ENCODE measurements at regions not wholly inside any gene's neighbourhood (a gene's known extent, or its start where the extent isn't known, plus 50 kb on each side); places are given as distances from the start of the nearest gene placed in this dataset.

DNA sequence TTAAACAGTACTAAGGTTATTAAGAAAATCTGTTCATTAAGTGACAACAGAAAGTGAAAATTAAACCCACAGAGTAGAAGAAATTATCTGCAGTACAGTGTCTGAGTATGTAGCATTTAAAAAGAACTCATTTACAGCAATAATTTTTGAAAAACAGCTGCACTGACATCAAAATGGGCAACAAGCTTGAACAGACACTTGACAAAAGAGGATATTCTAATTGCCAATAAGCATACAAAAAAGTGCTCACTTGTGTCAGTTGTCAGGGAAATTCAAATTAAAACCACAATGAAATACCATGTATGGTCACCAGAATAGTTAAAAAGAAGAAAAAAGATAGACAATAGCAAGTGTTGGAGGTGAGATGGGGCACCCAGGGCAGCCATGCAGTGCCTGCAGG lies 93.3 kb upstream of the LINC01488 start:
- Histone ChIP-seq H3K36me3 (ENCODE audit: control insufficient read depth, insufficient read depth, low read length) (no peaks in the 10 kb centered on the region), H3K27me3 (ENCODE audit: control insufficient read depth, insufficient read depth, low read length) (peaks cover 6% of the 10 kb centered on the region), H3K4me3 (ENCODE audit: low read depth, low read length) (no peak overlapping the region)
- DNase-seq (ENCODE audit: low read depth) = no peak
- no peak for TF ChIP-seq CTCF (IDR thresholded peaks at IDR 0.05; ENCODE audit: insufficient read depth, low read length, poor library complexity, severe bottlenecking)

DNA sequence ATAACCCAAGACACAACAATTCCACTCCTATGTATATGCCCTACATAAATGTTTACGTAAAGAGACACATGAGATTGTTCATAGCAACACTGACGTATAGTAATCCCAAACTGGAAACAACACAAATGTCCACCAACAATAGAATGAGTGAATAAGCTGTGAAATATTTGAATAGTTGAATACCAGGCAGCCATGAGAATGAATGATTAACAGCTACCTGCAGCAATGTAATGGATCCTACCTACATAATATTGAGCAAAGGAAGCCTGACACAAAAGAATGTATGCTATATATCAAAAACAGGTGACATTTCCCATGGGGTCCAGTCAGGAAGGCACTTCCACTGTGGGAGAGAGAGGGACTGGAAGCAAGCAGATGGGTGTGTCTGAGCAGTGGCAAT lies 92.8 kb upstream of the LINC01488 start:
- no peak for DNase-seq (ENCODE audit: low read depth)
- no peak overlapping the region for H3K4me3 ChIP-seq (ENCODE audit: low read depth, low read length)
- no peak for TF ChIP-seq CTCF (IDR thresholded peaks at IDR 0.05; ENCODE audit: insufficient read depth, low read length, poor library complexity, severe bottlenecking)
- peaks cover 6% of the 10 kb centered on the region for H3K27me3 ChIP-seq (ENCODE audit: control insufficient read depth, insufficient read depth, low read length)
- no peaks in the 10 kb centered on the region for H3K36me3 ChIP-seq (ENCODE audit: control insufficient read depth, insufficient read depth, low read length)

GRCh38 chr11:69390561-69390960 lies 90.9 kb upstream of the LINC01488 start:
- DNase-seq (ENCODE audit: low read depth) = no peak
- Histone ChIP-seq H3K27me3 (ENCODE audit: control insufficient read depth, insufficient read depth, low read length) (peaks cover 6% of the 10 kb centered on the region), H3K4me3 (ENCODE audit: low read depth, low read length) (no peak overlapping the region), H3K36me3 (ENCODE audit: control insufficient read depth, insufficient read depth, low read length) (no peaks in the 10 kb centered on the region)
- no peak for TF ChIP-seq CTCF (IDR thresholded peaks at IDR 0.05; ENCODE audit: insufficient read depth, low read length, poor library complexity, severe bottlenecking)

DNA sequence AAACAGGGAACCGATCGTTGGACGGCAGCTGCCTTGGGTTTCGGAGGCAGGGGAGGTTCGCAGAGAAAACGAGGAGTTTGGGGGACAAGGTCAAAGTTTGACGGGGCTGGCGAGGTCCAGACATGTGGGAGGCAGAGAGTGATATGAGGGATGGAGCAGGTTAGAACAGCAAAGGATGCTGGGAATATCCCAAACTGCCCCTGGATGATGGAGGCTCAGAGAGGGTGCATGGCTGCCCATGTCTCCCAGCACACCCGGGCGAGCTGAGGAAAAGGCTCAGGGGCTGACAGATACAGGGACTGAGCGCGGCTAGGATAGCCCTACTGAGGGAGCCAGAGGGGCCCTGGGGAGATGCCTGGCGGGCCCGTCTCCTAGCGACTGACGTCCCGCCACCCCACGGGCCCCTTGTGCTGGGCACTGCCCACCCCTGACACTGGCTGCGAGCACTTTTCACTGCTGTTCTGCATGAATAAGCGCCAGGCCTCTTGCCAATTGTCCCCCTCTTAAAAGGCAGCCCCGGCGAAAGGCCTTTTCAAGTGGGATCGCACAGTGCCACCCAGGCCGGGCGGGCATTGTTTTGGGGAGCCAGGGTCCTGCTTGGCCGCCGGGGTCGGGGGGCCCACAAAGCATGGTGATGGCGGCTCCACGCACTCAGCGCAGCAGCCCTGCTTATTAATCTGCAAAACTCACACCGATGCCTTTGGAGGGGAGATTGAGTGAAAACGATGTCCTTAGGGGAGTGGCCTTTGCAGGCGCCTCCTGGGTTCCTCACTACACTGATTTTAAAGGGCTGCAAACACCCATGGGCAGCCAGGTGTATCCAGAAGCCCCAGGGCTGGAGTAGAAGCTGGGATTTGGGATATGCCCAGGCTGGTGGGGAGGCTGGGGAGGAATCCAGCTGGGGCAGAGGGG lies 90.0 kb upstream of the LINC01488 start:
- Histone ChIP-seq H3K36me3 (ENCODE audit: control insufficient read depth, insufficient read depth, low read length) (no peaks in the 10 kb centered on the region), H3K4me3 (ENCODE audit: low read depth, low read length) (no peak overlapping the region), H3K27me3 (ENCODE audit: control insufficient read depth, insufficient read depth, low read length) (peaks cover 6% of the 10 kb centered on the region)
- TF ChIP-seq CTCF (IDR thresholded peaks at IDR 0.05; ENCODE audit: insufficient read depth, low read length, poor library complexity, severe bottlenecking) = no peak
- DNase-seq (ENCODE audit: low read depth) = no peak

- H3K4me3 ChIP-seq (ENCODE audit: low read depth, low read length) = no peak overlapping the region
- no peak for TF ChIP-seq CTCF (IDR thresholded peaks at IDR 0.05; ENCODE audit: insufficient read depth, low read length, poor library complexity, severe bottlenecking)
- no peaks in the 10 kb centered on the region for H3K36me3 ChIP-seq (ENCODE audit: control insufficient read depth, insufficient read depth, low read length)
- no peak for DNase-seq (ENCODE audit: low read depth)
- H3K27me3 ChIP-seq (ENCODE audit: control insufficient read depth, insufficient read depth, low read length) = peaks cover 6% of the 10 kb centered on the region
These were observed 89.3 kb upstream of the LINC01488 start for GRCh38 chr11:69392104-69392653.

Measured in kidney epithelial cell (primary cell).